GM21723 (cell line): ENCODE measurements at regions not wholly inside any gene's neighbourhood (a gene's known extent, or its start where the extent isn't known, plus 50 kb on each side); places are given as distances from the start of the nearest gene placed in this dataset.
"Not testable (repeated sequence)": the region's sequence is repeated elsewhere in the genome, so short reads cannot be mapped to it uniquely, and the experiment has no call there.

Experiments
- ATAC-seq: cut with Tn5 transposase; IDR thresholded peaks from one replicate; pipeline ENCODE4 v1.9.1; 2021; ENCODE audit warnings: mild to moderate bottlenecking, moderate library complexity; ENCODE audit not compliant: unreplicated experiment

GRCh38 chr16:52113533-52114183, 433.3 kb downstream of the TOX3 start:
- ATAC-seq = no peak

DNA sequence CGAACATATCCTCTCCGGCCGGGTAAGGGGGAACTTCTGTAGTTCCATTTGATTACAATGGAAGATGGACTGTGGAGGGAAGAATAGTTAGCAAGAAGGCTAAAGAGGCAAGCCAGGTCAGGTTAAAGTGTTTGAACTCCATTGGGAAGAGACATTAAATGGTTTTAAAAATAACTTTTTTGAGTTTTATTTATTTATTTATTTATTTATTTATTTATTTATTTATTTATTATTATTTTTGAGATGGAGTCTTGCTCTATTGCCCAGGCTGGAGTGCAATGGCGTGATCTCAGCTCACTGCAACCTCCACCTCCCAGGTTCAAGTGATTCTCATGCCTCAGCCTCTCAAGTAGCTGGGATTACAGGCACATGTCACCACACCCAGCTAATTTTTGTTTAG, 441.9 kb downstream of the TOX3 start:
- not testable (repeated sequence) for ATAC-seq

- no peak for ATAC-seq
These were observed 443.2 kb downstream of the TOX3 start for GRCh38 chr16:52103791-52104190.

DNA sequence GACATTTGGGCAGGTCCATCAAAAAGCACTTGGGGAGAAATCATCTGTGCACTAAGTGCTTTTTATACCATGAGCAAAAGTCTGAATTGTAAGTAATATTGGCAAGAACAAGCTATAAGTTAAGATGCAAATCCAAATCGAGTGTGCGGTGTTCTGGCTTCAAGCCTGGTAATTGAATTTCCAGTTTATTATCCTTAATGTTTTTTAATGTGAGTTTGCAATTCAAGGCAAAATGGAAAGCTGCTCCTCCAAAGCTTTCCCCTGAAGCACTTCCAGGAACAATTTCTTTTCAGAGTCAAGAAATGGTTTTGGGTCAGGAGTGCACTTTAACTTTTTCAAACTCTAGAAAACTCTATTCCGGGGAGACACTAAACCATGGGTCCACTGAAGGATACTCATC, 445.7 kb downstream of the TOX3 start:
- ATAC-seq = no peak

DNA sequence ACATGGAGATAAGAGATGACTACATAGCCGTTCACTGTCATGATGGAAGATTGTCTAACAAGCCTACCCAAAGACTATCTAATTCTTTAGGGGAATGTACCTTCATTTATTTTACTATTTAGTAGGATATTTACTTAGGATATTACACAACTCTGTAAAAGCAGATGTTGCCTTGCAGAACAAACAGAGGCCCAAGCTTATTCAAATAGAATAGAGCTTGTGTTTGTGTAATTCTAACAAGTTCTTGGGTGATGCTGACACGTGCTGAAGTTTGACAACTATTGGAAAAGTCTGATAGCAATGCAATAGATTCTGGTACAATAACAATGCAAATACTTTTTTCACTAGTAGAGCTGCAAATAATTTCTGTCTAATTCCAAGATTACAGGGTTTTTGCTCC, 447.6 kb downstream of the TOX3 start:
- ATAC-seq = no peak

GRCh38 chr16:52095471-52095870, 451.5 kb downstream of the TOX3 start:
- ATAC-seq = no peak

GRCh38 chr16:52092126-52092525, 454.8 kb downstream of the TOX3 start:
- no peak for ATAC-seq

GRCh38 chr16:52090080-52090479, 456.9 kb downstream of the TOX3 start:
- ATAC-seq = no peak

- no peak for ATAC-seq
These were observed 457.5 kb downstream of the TOX3 start for GRCh38 chr16:52089476-52089875.

DNA sequence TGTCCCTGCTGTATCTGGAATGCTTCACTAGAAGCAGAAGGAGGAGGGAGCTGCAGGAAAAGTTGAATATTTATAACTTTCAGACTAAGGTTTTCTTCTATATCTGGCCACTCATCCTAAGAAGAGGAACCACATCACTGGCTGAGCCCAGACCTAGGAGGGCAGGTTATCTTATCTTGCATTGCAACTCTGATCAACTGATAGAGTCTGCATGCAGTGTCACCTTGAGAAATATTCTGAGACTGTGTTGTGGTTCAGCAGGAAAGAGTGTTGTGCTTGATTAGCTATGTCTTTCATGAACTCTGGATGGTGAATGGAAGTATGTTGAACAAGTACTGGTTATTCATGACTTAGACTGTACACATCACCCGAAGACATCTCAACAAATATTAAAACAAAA, 460.0 kb downstream of the TOX3 start:
- ATAC-seq = no peak

GRCh38 chr16:52078716-52079655, 468.0 kb downstream of the TOX3 start:
- no peak for ATAC-seq

GRCh38 chr16:52077607-52078006, 469.3 kb downstream of the TOX3 start:
- no peak for ATAC-seq

GRCh38 chr16:52076801-52077201, 470.1 kb downstream of the TOX3 start:
- ATAC-seq = no peak

DNA sequence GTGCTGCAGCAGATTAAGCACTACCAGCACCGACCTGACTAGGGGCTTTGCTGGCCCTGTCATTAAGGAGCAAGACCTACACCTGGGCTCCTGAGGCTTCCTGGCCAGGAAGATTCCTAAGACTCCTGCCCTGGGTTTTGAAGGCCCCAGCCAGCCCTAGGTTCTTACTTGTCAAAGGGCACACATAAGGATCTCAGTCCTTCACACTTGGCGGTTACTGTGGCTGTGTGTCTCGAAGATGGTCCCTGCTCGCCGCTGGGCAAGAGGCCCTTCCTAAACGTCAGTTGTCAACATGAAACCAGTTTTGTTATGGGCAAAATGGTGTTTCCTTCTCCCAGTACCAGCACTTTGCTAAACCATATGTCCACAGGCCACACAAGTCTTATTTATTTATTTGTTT, 470.6 kb downstream of the TOX3 start:
- no peak for ATAC-seq

- ATAC-seq = no peak
These were observed 472.8 kb downstream of the TOX3 start for GRCh38 chr16:52074133-52074532.

DNA sequence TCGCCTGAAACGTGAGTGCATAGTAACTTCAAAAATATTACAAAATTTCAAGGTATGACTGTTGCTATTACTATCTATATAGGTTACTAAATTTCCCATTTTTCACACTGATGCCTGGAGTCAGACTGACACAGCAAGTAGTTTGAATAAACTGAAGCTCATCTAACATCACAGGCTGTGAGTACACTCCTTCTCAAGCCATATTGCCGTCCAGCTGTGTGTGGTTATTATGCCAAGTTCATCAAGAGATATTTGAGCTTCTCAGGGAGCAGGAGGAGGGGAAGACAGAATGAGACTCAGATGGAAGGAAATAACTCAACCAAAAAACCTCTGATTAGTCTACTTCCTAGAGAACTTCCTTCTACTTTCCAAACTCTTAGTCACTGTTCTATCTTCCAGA, 473.9 kb downstream of the TOX3 start:
- no peak for ATAC-seq

GRCh38 chr16:52071101-52071500, 475.8 kb downstream of the TOX3 start:
- no peak for ATAC-seq

- ATAC-seq = no peak
These were observed 476.4 kb downstream of the TOX3 start for GRCh38 chr16:52070341-52071057.

DNA sequence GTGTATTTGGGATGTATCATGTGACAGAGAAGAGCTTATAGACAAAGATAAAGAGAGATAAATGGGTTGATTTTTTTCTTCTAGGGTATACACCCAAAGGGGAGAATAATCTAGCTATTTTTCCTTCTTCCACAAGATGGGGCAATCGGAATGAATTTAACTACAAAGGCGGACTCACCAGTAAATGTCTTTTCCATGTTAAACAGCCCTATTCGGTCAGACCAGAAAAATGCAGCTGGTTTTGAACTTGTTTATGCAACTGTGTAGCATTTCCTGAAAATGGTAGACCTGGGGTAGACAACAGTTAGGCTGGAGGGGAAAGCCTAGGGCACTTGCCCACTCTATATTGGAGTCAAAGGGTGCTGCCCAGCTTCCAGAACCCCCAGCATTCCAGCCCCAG, 477.1 kb downstream of the TOX3 start:
- no peak for ATAC-seq

DNA sequence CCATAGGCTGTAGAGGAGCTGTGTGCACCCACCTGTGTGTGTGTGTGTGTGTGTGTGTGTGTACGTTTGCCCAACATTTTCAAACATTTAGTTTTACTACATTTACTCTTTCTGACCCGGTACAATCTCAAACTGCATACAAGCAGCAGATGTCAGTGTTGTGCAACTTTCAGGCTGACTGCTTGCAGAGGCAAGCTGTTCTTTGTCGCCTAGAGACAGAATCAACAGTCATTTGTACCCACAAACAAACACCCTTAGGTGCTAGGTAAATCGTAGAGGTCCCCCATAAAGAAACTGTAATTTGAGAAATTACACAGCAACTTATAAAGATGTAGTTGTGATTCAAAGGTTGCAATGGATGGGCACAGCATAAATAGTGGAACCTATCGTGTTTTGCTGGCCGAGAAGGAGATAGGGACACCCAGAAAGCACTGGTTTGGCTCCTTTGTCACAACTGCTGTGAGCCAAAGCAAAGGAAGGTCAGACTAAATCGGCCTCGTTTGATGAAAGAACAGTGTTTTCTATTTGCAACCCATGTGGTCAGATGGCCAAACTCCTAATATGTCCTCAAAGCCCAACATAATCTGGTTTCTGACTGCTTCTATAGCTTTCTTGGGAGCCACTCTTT, 478.4 kb downstream of the TOX3 start:
- no peak for ATAC-seq

DNA sequence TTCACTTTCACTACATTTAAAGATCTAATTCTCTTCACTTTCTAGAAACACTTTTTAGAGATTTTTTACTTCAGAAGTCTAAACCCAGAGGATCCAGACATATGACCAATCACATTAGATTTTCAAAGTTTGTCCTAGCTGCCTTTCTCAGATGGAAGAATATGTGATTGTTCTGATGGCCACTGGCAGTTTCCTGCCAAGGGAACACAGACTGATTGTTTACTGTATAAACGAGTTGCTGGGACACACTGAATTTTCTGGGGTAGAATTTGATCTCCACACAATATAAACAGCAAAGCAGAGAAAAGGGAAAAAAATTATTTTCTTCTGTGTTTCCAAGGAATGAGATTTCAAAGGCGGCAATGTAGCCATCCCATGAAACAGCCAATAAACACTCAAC, 480.0 kb downstream of the TOX3 start:
- no peak for ATAC-seq
